Right lobe of liver (tissue), 6 donors: ENCODE measurements at regions not wholly inside any gene's neighbourhood (a gene's known extent, or its start where the extent isn't known, plus 50 kb on each side); places are given as distances from the start of the nearest gene placed in this dataset.
A peak's percentile ranks its signal among the peaks of the same experiment; 100 is the strongest.

Experiments used
- ATAC-seq, 4 donors: fragments of 200-7000 bp; cut with Tn5 transposase; one replicate each; pipeline ENCODE4 v1.9.1; 2020; ENCODE audit warnings: mild to moderate bottlenecking in 4 of 4, moderate library complexity in 4 of 4
- DNase-seq, 3 donors: peaks; one replicate each; pipeline ENCODE4 v3.0.0-alpha.2; 2020
- H3K27ac ChIP-seq, 3 donors: fragments of 200-600 bp; one replicate each; pipeline ENCODE4 v1.8.0; 2022
- H3K27me3 ChIP-seq, 2 donors: fragments of 200-600 bp; one replicate each; pipeline ENCODE4 v1.8.0; 2022
- H3K36me3 ChIP-seq, 4 donors: fragments of 200-600 bp; sonication (generic) in 1 of 4; one replicate each; pipeline versions ENCODE4 v1.5.1 to v1.8.0; 2017 to 2022; ENCODE audit warnings: control low read depth in 1 of 4
- H3K4me1 ChIP-seq, 4 donors: fragments of 200-600 bp; sonication (generic) in 1 of 4; one replicate each; pipeline versions ENCODE4 v1.5.1 to v1.8.0; 2017 to 2022; ENCODE audit warnings: control low read depth in 1 of 4
- H3K4me3 ChIP-seq, 3 donors: fragments of 200-600 bp; one replicate each; pipeline ENCODE4 v1.8.0; 2022
- H3K9me3 ChIP-seq, 4 donors: fragments of 200-600 bp; sonication (generic) in 1 of 4; one replicate each; pipeline versions ENCODE4 v1.5.1 to v1.8.0; 2017 to 2022; ENCODE audit warnings: control low read depth in 1 of 4
- POLR2A ChIP-seq: fragments of 450-650 bp; IDR thresholded peaks from one replicate; pipeline ENCODE4 v1.6.1; 2017; ENCODE audit warnings: antibody characterized with exemption, mild to moderate bottlenecking
- WGBS: methylation state at CpG from one replicate; pipeline ENCODE4 v1.1.6; 2018; ENCODE audit warnings: low coverage, low lambda C conversion rate; ENCODE audit not compliant: insufficient coverage; ENCODE audit errors: missing lambda C conversion rate; 5-methylcytosine and 5-hydroxymethylcytosine counted together
- intact Hi-C, 2 donors: fragments of 100-400 bp; cut with DNase I; formaldehyde crosslinking; loops; one replicate each; pipeline versions ENCODE4 v1.11.2 to v1.14.1; 2022
- TF ChIP-seq, protein P1 (sequence below), 4 donors: fragments of 200-600 bp in 3 of 4; fragments of 450-650 bp in 1 of 4; IDR thresholded peaks; one replicate each; pipeline versions ENCODE4 v1.5.1 to v1.8.0; 2016 to 2022; ENCODE audit warnings: antibody characterized with exemption in 4 of 4, mild to moderate bottlenecking in 2 of 4
- donor health status: DM: no; HTN: yes; CAD: no.
- donor health status: DM: no; HTN: no; CAD: no.
- donor health status: DM: no; HTN: no; CAD: no.
- donor health status: DM: no; HTN: yes; CAD: no.
- donor health status: DM: no; HTN: yes; CAD: no.

GRCh38 chr6:50120300-50120699 is 70.6 kb upstream of the DEFB112 start:
- Histone ChIP-seq H3K9me3 (no peaks in the 10 kb centered on the region), H3K4me1 (no peaks in the 10 kb centered on the region), H3K27me3 (no peaks in the 10 kb centered on the region), H3K27ac (no peak overlapping the region), H3K4me3 (no peak overlapping the region), H3K36me3 (no peaks in the 10 kb centered on the region)
- intact Hi-C loops: no loop called here
- TF ChIP-seq, protein P1, sequence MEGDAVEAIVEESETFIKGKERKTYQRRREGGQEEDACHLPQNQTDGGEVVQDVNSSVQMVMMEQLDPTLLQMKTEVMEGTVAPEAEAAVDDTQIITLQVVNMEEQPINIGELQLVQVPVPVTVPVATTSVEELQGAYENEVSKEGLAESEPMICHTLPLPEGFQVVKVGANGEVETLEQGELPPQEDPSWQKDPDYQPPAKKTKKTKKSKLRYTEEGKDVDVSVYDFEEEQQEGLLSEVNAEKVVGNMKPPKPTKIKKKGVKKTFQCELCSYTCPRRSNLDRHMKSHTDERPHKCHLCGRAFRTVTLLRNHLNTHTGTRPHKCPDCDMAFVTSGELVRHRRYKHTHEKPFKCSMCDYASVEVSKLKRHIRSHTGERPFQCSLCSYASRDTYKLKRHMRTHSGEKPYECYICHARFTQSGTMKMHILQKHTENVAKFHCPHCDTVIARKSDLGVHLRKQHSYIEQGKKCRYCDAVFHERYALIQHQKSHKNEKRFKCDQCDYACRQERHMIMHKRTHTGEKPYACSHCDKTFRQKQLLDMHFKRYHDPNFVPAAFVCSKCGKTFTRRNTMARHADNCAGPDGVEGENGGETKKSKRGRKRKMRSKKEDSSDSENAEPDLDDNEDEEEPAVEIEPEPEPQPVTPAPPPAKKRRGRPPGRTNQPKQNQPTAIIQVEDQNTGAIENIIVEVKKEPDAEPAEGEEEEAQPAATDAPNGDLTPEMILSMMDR (IDR thresholded peaks at IDR 0.05): no peak
- no peak for TF ChIP-seq POLR2A
- DNase-seq (no peak), ATAC-seq (no peak)
- WGBS: 70% methylated on average over 3 of the region's 3 CpGs

DNA sequence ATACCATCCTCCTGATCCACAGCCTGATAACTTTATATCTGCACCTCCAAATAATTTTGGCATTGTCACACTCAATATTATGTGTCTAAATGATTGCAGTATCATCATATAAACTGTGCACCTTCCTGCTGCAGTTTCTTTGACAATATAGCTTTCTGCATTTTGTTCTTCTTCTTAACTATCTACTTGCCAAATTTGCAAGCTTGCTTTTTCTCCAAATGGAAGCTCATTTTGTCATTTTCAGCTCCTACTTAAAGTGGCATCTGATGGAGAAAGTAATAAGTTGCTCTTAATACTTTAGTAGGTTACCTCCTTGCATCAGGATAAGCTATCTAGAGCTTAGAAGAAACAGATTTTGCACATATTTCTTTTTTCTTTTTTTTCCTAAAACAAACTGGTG is 74.0 kb upstream of the DEFB112 start:
- DNase-seq (no peak), ATAC-seq (no peak)
- Histone ChIP-seq H3K4me3 (no peak overlapping the region), H3K9me3 (no peaks in the 10 kb centered on the region), H3K27ac (no peak overlapping the region), H3K36me3 (no peaks in the 10 kb centered on the region), H3K4me1 (peaks cover 0 to 3% (median 0%) of the 10 kb centered on the region in 4 donors), H3K27me3 (no peaks in the 10 kb centered on the region)
- intact Hi-C loops: no loop called here
- TF ChIP-seq, protein P1 (IDR thresholded peaks at IDR 0.05): no peak
- TF ChIP-seq POLR2A: no peak

DNA sequence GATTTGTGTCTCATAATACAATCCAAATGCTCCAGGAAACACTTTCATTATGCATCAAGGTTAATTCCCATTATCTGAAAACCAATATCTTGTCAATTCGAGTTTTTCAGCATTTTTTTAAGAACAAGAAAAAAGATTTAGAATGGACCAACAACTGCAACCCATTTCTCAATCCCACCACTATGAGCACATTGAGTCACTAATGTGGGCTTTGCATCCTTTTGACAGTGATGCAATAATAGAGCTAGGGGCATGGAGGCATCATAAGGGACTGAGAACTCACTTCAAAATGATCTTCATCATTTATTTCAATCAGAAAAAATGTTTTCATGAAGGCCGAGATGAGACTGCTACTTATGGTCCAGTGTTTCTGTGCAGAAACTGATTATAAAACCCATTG is 74.8 kb upstream of the DEFB112 start:
- Histone ChIP-seq H3K27ac (no peak overlapping the region), H3K36me3 (no peaks in the 10 kb centered on the region), H3K9me3 (no peaks in the 10 kb centered on the region), H3K4me1 (peaks cover 0 to 3% (median 0%) of the 10 kb centered on the region in 4 donors), H3K4me3 (no peak overlapping the region), H3K27me3 (no peaks in the 10 kb centered on the region)
- ATAC-seq (no peak), DNase-seq (no peak)
- intact Hi-C loops: no loop called here
- TF ChIP-seq POLR2A: no peak
- TF ChIP-seq, protein P1 (IDR thresholded peaks at IDR 0.05): no peak
- 56% methylated on average over 2 of the region's 2 CpGs for WGBS

DNA sequence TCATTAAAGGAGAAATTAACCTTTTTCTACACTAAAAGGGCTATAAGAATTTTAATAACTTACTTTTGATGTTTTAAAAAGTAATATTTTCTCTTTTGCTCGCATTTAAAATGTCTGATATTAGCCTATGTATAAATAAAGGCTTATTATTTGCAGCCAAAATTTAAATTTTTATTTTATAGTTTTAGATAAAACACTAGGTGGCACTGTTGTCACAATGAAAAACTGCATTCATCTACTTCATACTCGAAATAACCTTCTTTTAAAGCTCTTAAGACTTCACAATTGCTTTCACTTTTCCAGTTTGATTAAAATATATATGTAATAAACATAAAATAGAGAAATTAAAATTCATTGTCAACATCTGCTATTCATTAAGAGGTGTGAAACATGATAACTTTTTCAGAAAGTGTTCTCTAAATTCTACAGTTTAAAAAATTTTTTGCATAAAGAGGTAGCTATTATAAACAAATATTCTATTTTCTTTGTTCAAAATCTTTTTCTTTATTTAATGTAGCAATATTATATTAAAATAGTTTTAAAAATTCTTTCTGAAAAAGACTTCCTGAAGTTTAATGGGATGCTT is 78.8 kb upstream of the DEFB112 start:
- Histone ChIP-seq H3K27me3 (no peaks in the 10 kb centered on the region), H3K4me3 (no peak overlapping the region), H3K4me1 (peaks cover 0 to 3% (median 0%) of the 10 kb centered on the region in 4 donors), H3K36me3 (no peaks in the 10 kb centered on the region), H3K9me3 (no peaks in the 10 kb centered on the region), H3K27ac (no peak overlapping the region)
- TF ChIP-seq POLR2A: no peak
- TF ChIP-seq, protein P1 (IDR thresholded peaks at IDR 0.05): peak; percentile 34 to 60 (median 50)
- no peak for DNase-seq
- intact Hi-C loops: no loop called here
- peak in 2 of 4 donors; percentile 34 to 36 for ATAC-seq
- WGBS: 0% methylated on average over 2 of the region's 2 CpGs

DNA sequence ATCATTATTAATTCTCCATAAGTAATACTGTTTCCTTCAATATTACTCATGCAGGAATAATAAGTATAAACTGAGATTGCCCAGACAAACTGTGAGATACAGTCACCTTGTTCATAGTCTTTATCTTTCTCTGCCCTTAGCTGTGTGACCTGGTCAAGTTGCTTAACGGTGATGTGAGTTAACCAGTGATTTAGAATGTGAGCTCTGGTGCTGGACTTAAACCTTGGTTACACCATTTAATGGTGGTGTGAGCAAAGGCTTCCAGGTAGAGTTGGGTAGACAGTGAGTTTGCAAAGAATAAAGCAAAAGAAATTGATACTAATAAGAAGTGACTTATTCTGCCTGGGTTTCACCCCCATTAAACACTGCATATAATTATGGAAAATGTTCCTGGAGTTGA is 86.2 kb upstream of the DEFB112 start:
- intact Hi-C loops: no loop called here
- TF ChIP-seq POLR2A: no peak
- TF ChIP-seq, protein P1 (IDR thresholded peaks at IDR 0.05): no peak
- Histone ChIP-seq H3K27ac (no peak overlapping the region), H3K4me3 (no peak overlapping the region), H3K36me3 (no peaks in the 10 kb centered on the region), H3K4me1 (no peaks in the 10 kb centered on the region), H3K27me3 (no peaks in the 10 kb centered on the region), H3K9me3 (no peaks in the 10 kb centered on the region)
- WGBS: 46% methylated on average over 1 of the region's 1 CpG
- DNase-seq (no peak), ATAC-seq (peak in 1 of 4 donors; percentile 95)
